ENCODE measurements at regions not wholly inside any gene's neighbourhood (a gene's known extent, or its start where the extent isn't known, plus 50 kb on each side); places are given as distances from the start of the nearest gene placed in this dataset. TPM values are rescaled to one million over a fixed set of nuclear protein-coding genes. Genes with fewer than 3 reads are reported as not detected.

- H3K4me3 ChIP-seq (ENCODE audit: low read depth, low read length) = no peak overlapping the region
- no peak for TF ChIP-seq CTCF (IDR thresholded peaks at IDR 0.05; ENCODE audit: insufficient read depth, low read depth, low read length)
Observed at GRCh38 chr15:85326291-85326690, 54.1 kb upstream of the AKAP13 start.

GRCh38 chr15:85327820-85328219 is 52.6 kb upstream of the AKAP13 start:
- no peak for TF ChIP-seq CTCF (IDR thresholded peaks at IDR 0.05; ENCODE audit: insufficient read depth, low read depth, low read length)
- peak; percentile 34 for DNase-seq (ENCODE audit: low read depth)
- H3K4me3 ChIP-seq (ENCODE audit: low read depth, low read length) = no peak overlapping the region

More at GRCh38 chr15:85326291-85326690, 54.1 kb upstream of the AKAP13 start:
- no peak for DNase-seq (ENCODE audit: low read depth)

GRCh38 chr15:85329561-85330422 is 50.6 kb upstream of the AKAP13 start:
- H3K4me3 ChIP-seq (ENCODE audit: low read depth, low read length) = peak overlapping the region; percentile 68
- peak; percentile 96 for DNase-seq (ENCODE audit: low read depth)
- TF ChIP-seq CTCF (IDR thresholded peaks at IDR 0.05; ENCODE audit: insufficient read depth, low read depth, low read length) = no peak

Small RNA genes in the stretch of these regions (small RNA-seq; reads per million reads assigned to genes)
- gene RN7SL428P = not detected
